GM12878 (cell line): ENCODE measurements at regions not wholly inside any gene's neighbourhood (a gene's known extent, or its start where the extent isn't known, plus 50 kb on each side); places are given as distances from the start of the nearest gene placed in this dataset.

Experiments
- ATAC-seq: fragments of 200-7000 bp; cut with Tn5 transposase; 3 replicates; pipeline ENCODE4 v1.9.1; 2020; ENCODE audit warnings: mild to moderate bottlenecking, moderate library complexity
- BruUV-seq: library from RNA; stranded (reverse); fragments of 400-500 nt; replicated peaks from 2 replicates; lab custom pipeline; 2021; lab: Mats Ljungman, UMichigan
- CTCF ChIA-PET: fragments of 300-600 bp; sonication (Branson Sonifier 250); formaldehyde crosslinking; extraction: SDS; loops from one replicate; lab custom pipeline; 2021; ENCODE audit warnings: inconsistent platforms; lab: Yijun Ruan, JAX
- POLR2A ChIA-PET: fragments of 350-600 bp; formaldehyde crosslinking; extraction: SDS; loops from one replicate; lab custom pipeline; 2021; ENCODE audit warnings: inconsistent platforms; lab: Charles Lee
- RAD21 ChIA-PET: fragments of 300-600 bp; sonication (Branson Sonifier 250); formaldehyde crosslinking; loops from one replicate; lab custom pipeline; 2023; ENCODE audit warnings: antibody characterized with exemption; ENCODE audit not compliant: unreplicated experiment; lab: Charles Lee
- SMC1A ChIA-PET: fragments of 300-600 bp; sonication (Branson Sonifier 250); formaldehyde crosslinking; loops from one replicate; lab custom pipeline; 2023; ENCODE audit not compliant: unreplicated experiment, uncharacterized antibody; lab: Charles Lee
- DNase-seq: peaks from one replicate; pipeline ENCODE4 v3.0.0-alpha.2; 2011; ENCODE audit warnings: low read depth, low spot score
- FAIRE-seq: peaks from 3 replicates; lab custom pipeline; 2011; peaks lifted over from hg19 to GRCh38; lab: Jason Lieb, UNC
- H2AFZ ChIP-seq: 2 replicates; pipeline ENCODE4 v1.6.0; 2011; ENCODE audit warnings: low read depth, low read length, control low read depth; ENCODE audit not compliant: control insufficient read depth
- H3K27ac ChIP-seq: 2 replicates; pipeline ENCODE4 v1.5.1; 2011; ENCODE audit warnings: control low read depth; ENCODE audit not compliant: control insufficient read depth, insufficient read depth
- H3K27me3 ChIP-seq, 2 experiments: replicated peaks in 1 of 2; 2 replicates each; pipeline versions ENCODE4 v1.6.0 to v1.6.1; 2011; ENCODE audit warnings: low read length in 1 of 2; ENCODE audit not compliant: control insufficient read depth in 2 of 2, insufficient read depth in 2 of 2
- H3K36me3 ChIP-seq, 2 experiments: 2 replicates each; pipeline ENCODE4 v1.5.1; 2011; ENCODE audit warnings: low read length in 1 of 2; ENCODE audit not compliant: control insufficient read depth in 2 of 2, insufficient read depth in 2 of 2
- H3K4me1 ChIP-seq: 2 replicates; pipeline ENCODE4 v1.6.1; 2011; ENCODE audit warnings: mild to moderate bottlenecking, low read length, moderate library complexity, mixed read lengths; ENCODE audit not compliant: control insufficient read depth, insufficient read depth
- H3K4me2 ChIP-seq: 2 replicates; pipeline ENCODE4 v1.6.0; 2011; ENCODE audit warnings: control low read depth; ENCODE audit not compliant: control insufficient read depth, insufficient read depth
- H3K4me3 ChIP-seq: fragments of 200-600 bp; sonication (generic); 2 replicates; pipeline ENCODE4 v1.5.1; 2016
- H3K79me2 ChIP-seq: 2 replicates; pipeline ENCODE4 v1.6.0; 2011; ENCODE audit warnings: low read length; ENCODE audit not compliant: control insufficient read depth, insufficient read depth
- H3K9ac ChIP-seq: 2 replicates; pipeline ENCODE4 v1.8.0; 2011; ENCODE audit warnings: low read length, control low read depth, mixed read lengths; ENCODE audit not compliant: control insufficient read depth, insufficient read depth
- H3K9me3 ChIP-seq: replicated peaks from 3 replicates; pipeline ENCODE4 v1.5.1; 2011; ENCODE audit warnings: mild to moderate bottlenecking, low read length; ENCODE audit not compliant: control insufficient read depth, insufficient read depth
- H4K20me1 ChIP-seq: 2 replicates; pipeline ENCODE4 v1.6.0; 2011; ENCODE audit not compliant: control insufficient read depth, insufficient read depth
- CBX5 ChIP-seq: sonication (generic); IDR thresholded peaks from 2 replicates; pipeline ENCODE4 v1.6.1; 2016; ENCODE audit warnings: low read depth, moderate library complexity, mild to moderate bottlenecking, inconsistent platforms
- ETV6 ChIP-seq, 2 experiments: fragments of 450-650 bp in 1 of 2; IDR thresholded peaks in 1 of 2; conservative IDR thresholded peaks in 1 of 2; 2 replicates each; pipeline ENCODE4 v1.6.1; 2014; ENCODE audit warnings: antibody characterized with exemption in 1 of 2, borderline replicate concordance in 1 of 2, low read depth in 1 of 2, mild to moderate bottlenecking in 1 of 2, moderate library complexity in 1 of 2
- EZH2 ChIP-seq: IDR thresholded peaks from 2 replicates; pipeline ENCODE4 v1.6.1; 2012; ENCODE audit warnings: low read depth, mild to moderate bottlenecking, control low read depth, inconsistent platforms, low read length, borderline replicate concordance; ENCODE audit not compliant: control insufficient read depth
- JUND ChIP-seq: IDR thresholded peaks from 2 replicates; pipeline ENCODE4 v1.6.1; 2012; ENCODE audit warnings: low read depth, mild to moderate bottlenecking, low read length, improper control_type of control experiment, moderate library complexity
- KDM1A ChIP-seq: fragments of 200-600 bp; sonication (generic); IDR thresholded peaks from 2 replicates; pipeline ENCODE4 v1.6.1; 2016; ENCODE audit warnings: borderline replicate concordance
- KLF5 ChIP-seq: fragments of 450-650 bp; IDR thresholded peaks from 2 replicates; pipeline ENCODE4 v1.6.1; 2014; ENCODE audit warnings: mild to moderate bottlenecking; ENCODE audit not compliant: partially characterized antibody
- NFXL1 ChIP-seq: fragments of 450-650 bp; IDR thresholded peaks from 2 replicates; pipeline ENCODE4 v1.6.1; 2017; ENCODE audit warnings: antibody characterized with exemption, mild to moderate bottlenecking, borderline replicate concordance
- PKNOX1 ChIP-seq: fragments of 450-650 bp; IDR thresholded peaks from 2 replicates; pipeline ENCODE4 v1.6.1; 2016; ENCODE audit warnings: mild to moderate bottlenecking
- TAF1 ChIP-seq: IDR thresholded peaks from 2 replicates; pipeline ENCODE4 v1.6.1; 2011; ENCODE audit warnings: mild to moderate bottlenecking, low read depth, low read length, borderline replicate concordance
- ZBED1 ChIP-seq: IDR thresholded peaks from 2 replicates; pipeline ENCODE4 v1.6.1; 2016; ENCODE audit warnings: borderline replicate concordance
- WGBS: methylation state at CpG from one replicate; pipeline ENCODE4 v1.1.6; 2016; ENCODE audit warnings: low lambda C conversion rate; ENCODE audit not compliant: insufficient replicate concordance, insufficient coverage; ENCODE audit errors: missing lambda C conversion rate; 5-methylcytosine and 5-hydroxymethylcytosine counted together
- in situ Hi-C: fragments of 300-500 bp; cut with MboI; formaldehyde crosslinking; loops from 9 replicates; pipeline ENCODE4 v1.14.3; 2018; ENCODE audit warnings: mixed read lengths
- intact Hi-C: fragments of 100-400 bp; cut with micrococcal nuclease; formaldehyde crosslinking; loops from one replicate; pipeline ENCODE4 v1.14.2; 2022; ENCODE audit not compliant: unreplicated experiment
- TF ChIP-seq, protein P1 (sequence below): IDR thresholded peaks from 2 replicates; pipeline ENCODE4 v1.6.1; 2012; ENCODE audit warnings: low read length, inconsistent platforms

GRCh38 chr11:45075519-45075918, 70.9 kb upstream of the PRDM11 start:
- FAIRE-seq (no peak), DNase-seq (no peak), ATAC-seq (no peak)
- 0% methylated on average over 4 of the region's 4 CpGs for WGBS
- Histone ChIP-seq H4K20me1 (no peaks in the 10 kb centered on the region), H3K4me1 (peaks cover 24% of the 10 kb centered on the region), H3K27ac (no peak overlapping the region), H3K4me2 (no peak overlapping the region), H3K9me3 (no peaks in the 10 kb centered on the region), H3K36me3 (no peaks in the 10 kb centered on the region), H3K9ac (no peak overlapping the region), H3K27me3 (no peaks in the 10 kb centered on the region; a peak in 1 of 4 replicates), H2AFZ (no peak overlapping the region), H3K79me2 (no peaks in the 10 kb centered on the region), H3K4me3 (no peak overlapping the region)
- RAD21 ChIA-PET: no interaction called here
- intact Hi-C loops: no loop called here
- in situ Hi-C loops: no loop called here
- TF ChIP-seq CBX5 (no peak), ZBED1 (no peak), KLF5 (no peak), PKNOX1 (no peak), TAF1 (no peak), KDM1A (no peak), NFXL1 (no peak), JUND (no peak), EZH2 (no peak), ETV6 (conservative IDR thresholded peaks at IDR 0.05 in 1 of 2, IDR thresholded peaks at IDR 0.05 in 1 of 2; ENCODE audit: borderline replicate concordance in 1 of 2, low read depth in 1 of 2) (no peak)
- TF ChIP-seq, protein P1, sequence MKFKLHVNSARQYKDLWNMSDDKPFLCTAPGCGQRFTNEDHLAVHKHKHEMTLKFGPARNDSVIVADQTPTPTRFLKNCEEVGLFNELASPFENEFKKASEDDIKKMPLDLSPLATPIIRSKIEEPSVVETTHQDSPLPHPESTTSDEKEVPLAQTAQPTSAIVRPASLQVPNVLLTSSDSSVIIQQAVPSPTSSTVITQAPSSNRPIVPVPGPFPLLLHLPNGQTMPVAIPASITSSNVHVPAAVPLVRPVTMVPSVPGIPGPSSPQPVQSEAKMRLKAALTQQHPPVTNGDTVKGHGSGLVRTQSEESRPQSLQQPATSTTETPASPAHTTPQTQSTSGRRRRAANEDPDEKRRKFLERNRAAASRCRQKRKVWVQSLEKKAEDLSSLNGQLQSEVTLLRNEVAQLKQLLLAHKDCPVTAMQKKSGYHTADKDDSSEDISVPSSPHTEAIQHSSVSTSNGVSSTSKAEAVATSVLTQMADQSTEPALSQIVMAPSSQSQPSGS: no peak
- SMC1A ChIA-PET: no interaction called here
- BruUV-seq: no TSS peak
- POLR2A ChIA-PET: interaction anchor here (0.6 kb wide), 1 partner anchor 480 kb away, joined by 3 read pairs; no protein-coding TSS in a partner anchor
- CTCF ChIA-PET: interaction anchor here (1.1 kb wide), 1 partner anchor 29 kb away, joined by 3 read pairs; no protein-coding TSS in a partner anchor
